GM18909 (cell line): ENCODE measurements at regions not wholly inside any gene's neighbourhood (a gene's known extent, or its start where the extent isn't known, plus 50 kb on each side); places are given as distances from the start of the nearest gene placed in this dataset.

Source experiments
- ATAC-seq: cut with Tn5 transposase; IDR thresholded peaks from one replicate; pipeline ENCODE4 v1.9.1; 2021; ENCODE audit warnings: mild to moderate bottlenecking; ENCODE audit not compliant: unreplicated experiment, poor library complexity

- ATAC-seq, result no peak
Measured at GRCh38 chr12:19927661-19928060, 440.7 kb upstream of the PDE3A start.

GRCh38 chr12:19932413-19932812 is 435.9 kb upstream of the PDE3A start:
- ATAC-seq, result no peak

GRCh38 chr12:19933924-19934323 is 434.4 kb upstream of the PDE3A start:
- no peak for ATAC-seq

GRCh38 chr12:19937161-19937560 is 431.2 kb upstream of the PDE3A start:
- no peak for ATAC-seq

GRCh38 chr12:19938031-19938430 is 430.3 kb upstream of the PDE3A start:
- no peak for ATAC-seq

- no peak for ATAC-seq
Measured at GRCh38 chr12:19938491-19938890, 429.8 kb upstream of the PDE3A start.

- ATAC-seq, result no peak
Measured at GRCh38 chr12:19940267-19940666, 428.1 kb upstream of the PDE3A start.

- ATAC-seq, result no peak
Measured at GRCh38 chr12:19941096-19941495, 427.2 kb upstream of the PDE3A start.

- no peak for ATAC-seq
Measured at GRCh38 chr12:19945559-19946435, 422.5 kb upstream of the PDE3A start.

GRCh38 chr12:19946550-19946949 is 421.8 kb upstream of the PDE3A start:
- no peak for ATAC-seq

- ATAC-seq, result no peak
Measured at GRCh38 chr12:19947344-19947743, 421.0 kb upstream of the PDE3A start.

GRCh38 chr12:19951664-19952063 is 416.7 kb upstream of the PDE3A start:
- ATAC-seq, result no peak

GRCh38 chr12:19953734-19954133 is 414.6 kb upstream of the PDE3A start:
- no peak for ATAC-seq

- ATAC-seq, result no peak
Measured at GRCh38 chr12:19954163-19954562, 414.2 kb upstream of the PDE3A start.

GRCh38 chr12:19957308-19958125 is 410.8 kb upstream of the PDE3A start:
- ATAC-seq, result no peak

- no peak for ATAC-seq
Measured at GRCh38 chr12:19958389-19958788, 409.9 kb upstream of the PDE3A start.

GRCh38 chr12:19959353-19959752 is 409.0 kb upstream of the PDE3A start:
- no peak for ATAC-seq

- no peak for ATAC-seq
Measured at GRCh38 chr12:19960527-19960926, 407.8 kb upstream of the PDE3A start.

GRCh38 chr12:19962192-19962591 is 406.1 kb upstream of the PDE3A start:
- no peak for ATAC-seq

GRCh38 chr12:19963972-19964371 is 404.4 kb upstream of the PDE3A start:
- no peak for ATAC-seq

GRCh38 chr12:19964549-19964948 is 403.8 kb upstream of the PDE3A start:
- ATAC-seq, result no peak
